H1 (cell line): ENCODE measurements at regions not wholly inside any gene's neighbourhood (a gene's known extent, or its start where the extent isn't known, plus 50 kb on each side); places are given as distances from the start of the nearest gene placed in this dataset.
A peak's percentile ranks its signal among the peaks of the same experiment; 100 is the strongest.

Experiments used
- CTCF ChIA-PET: fragments of 300-600 bp; sonication (Branson Sonifier 250); formaldehyde crosslinking; loops from one replicate; lab custom pipeline; 2021; ENCODE audit not compliant: partially characterized antibody; lab: Charles Lee
- POLR2A ChIA-PET: fragments of 300-600 bp; sonication (Branson Sonifier 250); formaldehyde crosslinking; loops from one replicate; lab custom pipeline; 2021; ENCODE audit warnings: inconsistent platforms; ENCODE audit not compliant: partially characterized antibody; lab: Charles Lee
- DNase-seq, 2 experiments: peaks; one replicate each; pipeline versions ENCODE4 v3.0.0 to v3.0.0-alpha.2; 2010 to 2022; ENCODE audit warnings: low spot score in 2 of 2, low read depth in 1 of 2, mixed read lengths in 1 of 2
- FAIRE-seq: peaks from 2 replicates; lab custom pipeline; 2011; peaks lifted over from hg19 to GRCh38; lab: Jason Lieb, UNC
- H2AFZ ChIP-seq: 2 replicates; pipeline ENCODE4 v1.8.1; 2012; ENCODE audit warnings: low read length, inconsistent platforms
- H2AK5ac ChIP-seq: 2 replicates; pipeline ENCODE4 v1.6.1; 2013; ENCODE audit warnings: low read depth, low read length
- H2BK120ac ChIP-seq: replicated peaks from 2 replicates; pipeline ENCODE3; 2013; ENCODE audit warnings: low read depth, low read length, inconsistent platforms
- H2BK12ac ChIP-seq: 2 replicates; pipeline ENCODE4 v1.6.1; 2013; ENCODE audit warnings: low read depth, low read length
- H2BK15ac ChIP-seq: 2 replicates; pipeline ENCODE4 v1.6.1; 2013; ENCODE audit warnings: low read length
- H2BK20ac ChIP-seq: 2 replicates; pipeline ENCODE4 v1.6.1; 2013; ENCODE audit warnings: low read length
- H2BK5ac ChIP-seq: 2 replicates; pipeline ENCODE4 v1.6.1; 2013; ENCODE audit warnings: low read depth, low read length
- H3K14ac ChIP-seq: 2 replicates; pipeline ENCODE4 v1.6.1; 2013; ENCODE audit warnings: inconsistent platforms; ENCODE audit not compliant: insufficient read length
- H3K18ac ChIP-seq: 2 replicates; pipeline ENCODE4 v1.6.1; 2013; ENCODE audit warnings: low read length; ENCODE audit errors: extremely low read depth
- H3K23ac ChIP-seq: 2 replicates; pipeline ENCODE4 v1.6.1; 2013; ENCODE audit warnings: inconsistent platforms; ENCODE audit not compliant: insufficient read length
- H3K23me2 ChIP-seq: 2 replicates; pipeline ENCODE4 v1.6.1; 2013; ENCODE audit warnings: low read depth, low read length
- H3K27ac ChIP-seq: 2 replicates; pipeline ENCODE4 v1.6.1; 2011; ENCODE audit warnings: low read depth, low read length, inconsistent platforms
- H3K27me3 ChIP-seq, 4 experiments: replicated peaks in 1 of 4; 1 replicate in 1 of 4; 2 replicates in 3 of 4; pipeline versions ENCODE4 v1.6.1 to v1.8.1; 2011 to 2013; ENCODE audit warnings: low read length in 3 of 4, mild to moderate bottlenecking in 3 of 4, inconsistent platforms in 2 of 4, mixed read lengths in 2 of 4, moderate library complexity in 1 of 4; ENCODE audit not compliant: control insufficient read depth in 3 of 4, insufficient read depth in 3 of 4; ENCODE audit errors: extremely low read depth in 1 of 4
- H3K36me3 ChIP-seq, 4 experiments: 2 replicates each; pipeline versions ENCODE4 v1.6.1 to v1.8.1; 2011 to 2013; ENCODE audit warnings: mild to moderate bottlenecking in 4 of 4, low read length in 3 of 4, moderate library complexity in 2 of 4, control low read depth in 1 of 4, inconsistent platforms in 1 of 4; ENCODE audit not compliant: insufficient read depth in 4 of 4, control insufficient read depth in 2 of 4
- H3K4ac ChIP-seq: replicated peaks from 2 replicates; pipeline ENCODE3; 2013; ENCODE audit warnings: low read length, low read depth, mixed read lengths, inconsistent platforms; ENCODE audit not compliant: insufficient read length
- H3K4me1 ChIP-seq, 4 experiments: replicated peaks in 1 of 4; 1 replicate in 1 of 4; 2 replicates in 3 of 4; pipeline versions ENCODE4 v1.6.1 to v1.8.1; 2011 to 2013; ENCODE audit warnings: low read length in 3 of 4, inconsistent platforms in 2 of 4, mixed read lengths in 1 of 4; ENCODE audit not compliant: insufficient read depth in 4 of 4, control insufficient read depth in 3 of 4
- H3K4me2 ChIP-seq, 2 experiments: 2 replicates each; pipeline versions ENCODE4 v1.6.1 to v1.8.1; 2011 to 2013; ENCODE audit warnings: low read depth in 2 of 2, low read length in 2 of 2, control low read depth in 1 of 2, inconsistent platforms in 1 of 2, mild to moderate bottlenecking in 1 of 2; ENCODE audit not compliant: insufficient read depth in 1 of 2
- H3K4me3 ChIP-seq, 4 experiments: fragments of 200-600, 300-600 bp in 1 of 4; sonication (generic), shearing (Covaris generic), sonication (Bioruptor Twin) in 1 of 4; 2 replicates each; pipeline versions ENCODE4 v1.5.1 to v1.8.1; 2011 to 2016; ENCODE audit warnings: low read length in 4 of 4, low read depth in 3 of 4, control low read depth in 2 of 4, inconsistent platforms in 2 of 4, mild to moderate bottlenecking in 2 of 4, mixed read lengths in 1 of 4, moderate library complexity in 1 of 4; ENCODE audit not compliant: insufficient read depth in 2 of 4; ENCODE audit errors: extremely low read depth in 1 of 4
- H3K56ac ChIP-seq: replicated peaks from 2 replicates; pipeline ENCODE3; 2013; ENCODE audit warnings: low read depth, mild to moderate bottlenecking, mixed read lengths, low read length, inconsistent platforms; ENCODE audit not compliant: insufficient read length
- H3K79me1 ChIP-seq: 2 replicates; pipeline ENCODE4 v1.6.1; 2013; ENCODE audit warnings: low read depth, low read length, control low read depth
- H3K79me2 ChIP-seq, 2 experiments: 2 replicates each; pipeline versions ENCODE4 v1.6.1 to v1.8.1; 2012 to 2013; ENCODE audit warnings: low read length in 2 of 2, mild to moderate bottlenecking in 2 of 2, inconsistent platforms in 1 of 2; ENCODE audit not compliant: insufficient read depth in 2 of 2, control insufficient read depth in 1 of 2
- H3K9ac ChIP-seq, 4 experiments: replicated peaks in 1 of 4; 1 replicate in 1 of 4; 2 replicates in 3 of 4; pipeline versions ENCODE4 v1.6.1 to v1.8.1; 2011 to 2013; ENCODE audit warnings: low read depth in 3 of 4, low read length in 3 of 4, control low read depth in 2 of 4, mild to moderate bottlenecking in 2 of 4, moderate library complexity in 2 of 4, inconsistent platforms in 1 of 4; ENCODE audit errors: extremely low read depth in 1 of 4
- H3K9me3 ChIP-seq, 2 experiments: 2 replicates each; pipeline versions ENCODE4 v1.6.1 to v1.8.1; 2012 to 2013; ENCODE audit warnings: mild to moderate bottlenecking in 2 of 2, moderate library complexity in 2 of 2, control low read depth in 1 of 2, inconsistent platforms in 1 of 2, low read depth in 1 of 2, low read length in 1 of 2, mixed read lengths in 1 of 2; ENCODE audit not compliant: insufficient read depth in 2 of 2
- H4K20me1 ChIP-seq, 2 experiments: replicated peaks in 1 of 2; 2 replicates each; pipeline versions ENCODE3 to v1.8.1; 2011 to 2013; ENCODE audit warnings: inconsistent platforms in 2 of 2, low read length in 2 of 2, mild to moderate bottlenecking in 1 of 2; ENCODE audit not compliant: insufficient read depth in 2 of 2, control insufficient read depth in 1 of 2
- H4K5ac ChIP-seq: 2 replicates; pipeline ENCODE4 v1.6.1; 2013; ENCODE audit warnings: low read length, low read depth, mixed read lengths, inconsistent platforms; ENCODE audit not compliant: insufficient read length
- H4K8ac ChIP-seq: 2 replicates; pipeline ENCODE4 v1.8.0; 2013; ENCODE audit warnings: mild to moderate bottlenecking, moderate library complexity, low read length, inconsistent platforms; ENCODE audit not compliant: insufficient read depth; ENCODE audit errors: extremely low read depth
- H4K91ac ChIP-seq: replicated peaks from 2 replicates; pipeline ENCODE3; 2013; ENCODE audit warnings: low read length, mixed read lengths, inconsistent platforms; ENCODE audit not compliant: insufficient read length
- CTCF ChIP-seq, 3 experiments: IDR thresholded peaks; 1 replicate in 2 of 3; 2 replicates in 1 of 3; pipeline versions ENCODE4 v1.5.1 to v1.6.1; 2011; ENCODE audit warnings: low read length in 3 of 3, mild to moderate bottlenecking in 3 of 3, inconsistent platforms in 2 of 3, low read depth in 1 of 3, moderate library complexity in 1 of 3; ENCODE audit not compliant: insufficient read depth in 1 of 3; ENCODE audit errors: control extremely low read depth in 1 of 3
- RAD21 ChIP-seq, 2 experiments: IDR thresholded peaks in 1 of 2; conservative IDR thresholded peaks in 1 of 2; 2 replicates each; pipeline ENCODE4 v1.6.1; 2011; ENCODE audit warnings: low read depth in 2 of 2, low read length in 2 of 2, improper control_type of control experiment in 1 of 2, inconsistent platforms in 1 of 2, mild to moderate bottlenecking in 1 of 2, moderate library complexity in 1 of 2
- SP2 ChIP-seq: IDR thresholded peaks from 2 replicates; pipeline ENCODE4 v1.6.1; 2012; ENCODE audit warnings: mild to moderate bottlenecking, low read length, inconsistent platforms
- WGBS, 2 experiments: shearing (Covaris generic) in 1 of 2; methylation state at CpG; one replicate each; pipeline versions ENCODE4 v1.1.6 to v1.1.7; 2013 to 2015; ENCODE audit warnings: low lambda C conversion rate in 2 of 2, mixed read lengths in 2 of 2, inconsistent platforms in 1 of 2, low coverage in 1 of 2, missing lambda C conversion rate in 1 of 2; ENCODE audit not compliant: insufficient replicate concordance in 2 of 2, insufficient coverage in 1 of 2, insufficient read length in 1 of 2; ENCODE audit errors: extremely low coverage in 1 of 2, missing lambda C conversion rate in 1 of 2; 5-methylcytosine and 5-hydroxymethylcytosine counted together

- Histone ChIP-seq H4K20me1 (no peaks in the 10 kb centered on the region), H3K4ac (no peak overlapping the region), H3K14ac (no peak overlapping the region), H3K4me3 (no peak overlapping the region), H3K4me1 (0 out of 7 replicates have a peak, but pooled peaks cover 0 to 2% (median 0%) of the 10 kb centered on the region in 4 experiments), H2BK120ac (no peak overlapping the region), H3K9me3 (no peaks in the 10 kb centered on the region), H3K23ac (no peak overlapping the region), H3K56ac (no peak overlapping the region), H2AFZ (no peak overlapping the region), H2BK20ac (no peak overlapping the region), H4K91ac (no peak overlapping the region), H2AK5ac (no peak overlapping the region), H2BK12ac (no peak overlapping the region), H2BK15ac (no peak overlapping the region), H3K27ac (no peak overlapping the region), H4K5ac (no peak overlapping the region), H3K36me3 (no peaks in the 10 kb centered on the region), H3K27me3 (no peaks in the 10 kb centered on the region), H3K9ac (no peak overlapping the region), H2BK5ac (no peak overlapping the region), H3K23me2 (no peaks in the 10 kb centered on the region), H4K8ac (no peak overlapping the region), H3K18ac (no peak overlapping the region)
- WGBS, 2 experiments: 16% methylated on average over 8 of the region's 8 CpGs; no CpG with 5 or more reads in 1 of the 2 experiments
- DNase-seq (peak; percentile 27 to 84), FAIRE-seq (peak; percentile 94)
- ChIA-PET CTCF (interaction anchor here (0.6 to 3.4 kb wide), 21 partner anchors 10 to 508 kb away, joined by 3 to 12 read pairs (median 5); no protein-coding TSS in a partner anchor), POLR2A (no interaction called here)
- TF ChIP-seq SP2: no peak
- TF ChIP-seq CTCF (IDR thresholded peaks at IDR 0.05; ENCODE audit: control extremely low read depth in 1 of 3, insufficient read depth in 1 of 3, low read depth in 1 of 3, low read length in 3 of 3): peak; percentile 90 to 96 (median 92)
- peak; percentile 92 to 94 for TF ChIP-seq RAD21 (IDR thresholded peaks at IDR 0.05 in 1 of 2, conservative IDR thresholded peaks at IDR 0.05 in 1 of 2; ENCODE audit: low read depth in 2 of 2, low read length in 2 of 2)
- TF ChIP-seq, all 59 proteins: peak for 2
- no peak overlapping the region for H3K4me2 ChIP-seq
- no peaks in the 10 kb centered on the region for H3K79me1 ChIP-seq
- H3K79me2 ChIP-seq: no peaks in the 10 kb centered on the region
These were observed 643.1 kb upstream of the ARGLU1 start for GRCh38 chr13:107211073-107211472.
